ENCODE measurements at regions not wholly inside any gene's neighbourhood (a gene's known extent, or its start where the extent isn't known, plus 50 kb on each side); places are given as distances from the start of the nearest gene placed in this dataset.
"Not testable (repeated sequence)": the region's sequence is repeated elsewhere in the genome, so short reads cannot be mapped to it uniquely, and the experiment has no call there.

DNA sequence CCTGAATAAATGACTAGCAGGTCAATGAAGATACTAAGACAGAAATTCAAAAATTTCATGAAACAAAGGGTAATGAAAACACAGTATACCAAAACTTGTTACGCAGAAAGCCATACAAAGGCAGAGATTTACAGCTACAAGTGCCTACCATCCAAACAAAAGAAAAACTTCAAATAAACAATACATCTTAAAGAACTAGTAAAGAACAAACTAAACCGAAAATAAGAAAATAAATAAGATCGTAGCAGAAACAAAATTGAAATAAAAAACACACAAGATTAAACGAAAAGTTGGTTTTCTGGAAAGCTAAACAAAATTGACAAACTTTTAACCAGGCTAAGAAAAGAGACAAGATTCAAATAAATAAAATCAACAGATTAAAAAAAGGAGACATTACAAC lies 51.5 kb downstream of the VPREB1 start:
- DNase-seq (ENCODE audit: low read depth in 3 of 3, low spot score in 2 of 3) = not testable (repeated sequence)

DNA sequence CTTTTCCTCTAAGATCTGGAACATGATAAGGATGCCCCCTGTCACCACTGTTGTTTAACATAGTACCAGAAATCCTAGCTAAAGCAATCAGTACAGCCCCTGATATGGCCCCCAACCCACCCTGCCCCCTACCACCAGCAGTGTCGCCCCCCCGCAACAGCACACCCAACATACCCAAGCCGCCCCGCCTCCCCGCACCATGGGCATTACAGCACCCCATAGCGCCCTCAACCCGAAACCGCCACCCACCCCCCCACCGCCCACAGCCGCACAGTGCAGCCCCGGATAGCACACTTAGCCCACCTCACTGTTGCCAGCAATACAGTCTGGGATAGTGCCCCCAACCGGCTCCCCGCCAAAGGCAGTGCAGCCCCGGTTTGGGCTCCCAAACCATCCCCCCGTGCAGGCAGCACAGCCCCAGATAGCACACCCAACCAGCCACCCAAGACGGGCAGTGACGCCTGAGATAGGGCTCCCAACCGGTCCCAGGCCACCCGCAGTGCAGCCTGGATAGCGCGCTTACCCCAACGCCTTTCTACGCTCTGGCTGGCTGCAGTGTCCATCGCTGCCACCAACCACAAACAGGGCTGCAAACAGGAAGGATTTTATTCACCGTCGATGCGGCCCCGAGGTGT lies 52.7 kb downstream of the VPREB1 start:
- DNase-seq (ENCODE audit: low read depth in 3 of 3, low spot score in 2 of 3) = peak in 2 of 3 donors; percentile 9 to 13

DNA sequence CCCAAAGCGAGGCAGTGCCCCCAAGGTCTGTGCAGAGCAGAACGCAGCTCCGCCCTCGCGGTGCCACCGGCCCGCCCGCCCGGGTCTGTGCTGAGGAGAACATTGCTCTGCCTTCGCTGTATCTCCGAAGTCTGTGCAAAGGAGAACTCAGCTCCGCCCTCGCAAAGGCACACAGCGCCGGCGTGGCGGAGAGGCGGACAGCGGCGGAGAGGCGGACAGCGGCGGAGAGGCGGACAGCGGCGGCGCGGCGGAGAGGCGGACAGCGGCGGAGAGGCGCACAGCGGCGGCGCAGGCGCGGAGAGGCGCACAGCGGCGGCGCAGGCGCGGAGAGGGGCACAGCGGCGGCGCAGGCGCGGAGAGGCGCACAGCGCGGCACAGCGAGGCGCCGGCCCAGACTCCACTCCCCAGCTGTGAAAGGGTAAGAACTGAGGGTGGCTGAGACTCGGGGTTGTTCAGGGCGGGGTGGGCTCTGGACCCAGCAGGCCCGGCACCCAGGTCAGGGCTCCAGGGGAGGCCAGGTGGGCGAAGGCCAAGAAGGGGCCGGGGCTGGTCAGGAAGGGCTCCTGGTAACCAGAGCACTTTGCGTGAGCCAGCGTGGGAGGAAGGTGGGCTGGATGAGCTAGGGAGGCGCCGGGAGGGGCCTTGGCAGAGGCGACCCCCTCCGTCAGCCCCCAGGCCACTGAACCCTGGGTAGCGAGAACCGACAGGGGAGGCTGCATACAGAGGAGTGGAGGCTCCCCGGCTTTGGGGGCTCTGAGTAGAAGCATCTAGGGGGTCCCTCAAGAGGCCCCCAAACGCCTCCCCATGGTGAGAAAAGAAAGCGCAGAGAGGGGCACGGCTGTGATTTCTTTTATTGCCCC lies 53.4 kb downstream of the VPREB1 start:
- peak in 2 of 3 donors; percentile 27 to 39 for DNase-seq (ENCODE audit: low read depth in 3 of 3, low spot score in 2 of 3)

DNA sequence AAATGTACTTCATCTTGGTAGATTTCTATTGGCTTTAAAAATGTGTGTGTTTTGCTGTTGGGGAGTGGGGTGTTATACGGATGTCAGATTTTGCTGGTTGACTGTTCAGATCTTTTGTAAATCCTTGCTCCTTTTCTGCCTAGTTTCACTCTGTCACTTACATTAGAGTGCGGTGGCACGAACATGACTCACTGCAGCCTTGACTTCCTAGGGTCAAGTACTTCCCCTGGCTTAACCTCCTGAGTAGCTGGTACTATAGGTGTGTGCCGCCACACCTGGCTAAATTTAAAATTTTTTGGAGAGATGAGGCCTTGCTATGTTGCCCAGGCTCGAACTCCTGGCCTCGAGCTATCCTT lies 54.0 kb downstream of the VPREB1 start:
- DNase-seq (ENCODE audit: low read depth in 3 of 3, low spot score in 2 of 3) = not testable (repeated sequence)

DNA sequence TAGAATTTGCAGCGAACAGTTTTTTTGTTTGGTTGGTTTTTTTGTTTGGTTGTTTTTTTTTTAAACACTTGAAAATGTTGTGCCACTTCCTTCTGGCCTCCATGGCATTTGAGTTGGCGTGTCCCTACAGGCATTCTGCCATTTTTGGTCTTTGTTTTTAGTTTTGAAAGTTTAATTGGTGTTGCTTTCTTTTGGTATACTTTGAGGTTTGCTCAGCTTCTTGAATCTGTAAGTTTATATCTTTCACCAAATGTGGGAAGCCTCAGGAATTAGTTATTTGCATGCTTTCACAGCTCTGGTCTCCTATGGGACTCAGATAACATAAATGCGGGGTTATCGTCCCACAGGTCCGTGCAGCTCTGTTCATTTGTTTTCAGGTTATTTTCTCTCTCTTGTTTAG lies 55.9 kb downstream of the VPREB1 start:
- DNase-seq (ENCODE audit: low read depth in 3 of 3, low spot score in 2 of 3) = not testable (repeated sequence)

DNA sequence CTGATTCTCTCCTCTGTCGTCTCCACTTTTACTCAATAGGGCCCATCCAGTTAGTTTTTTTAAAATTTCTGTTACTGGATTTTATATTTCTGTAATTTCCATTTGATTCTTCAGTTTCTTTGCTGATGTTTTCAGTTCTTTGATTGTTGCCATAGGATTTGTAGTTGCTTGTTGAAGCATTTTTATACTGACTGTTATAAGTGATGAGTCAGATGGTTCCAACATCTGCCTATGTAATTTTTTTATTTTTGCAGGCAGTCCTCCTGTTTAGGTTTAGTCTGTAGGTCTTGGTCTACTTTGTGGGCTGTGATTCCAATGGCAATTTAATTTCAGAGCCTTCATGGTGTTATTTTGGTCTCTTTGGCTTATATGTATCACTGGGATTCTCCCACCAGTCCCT lies 56.4 kb downstream of the VPREB1 start:
- DNase-seq (ENCODE audit: low read depth in 3 of 3, low spot score in 2 of 3) = not testable (repeated sequence)

DNA sequence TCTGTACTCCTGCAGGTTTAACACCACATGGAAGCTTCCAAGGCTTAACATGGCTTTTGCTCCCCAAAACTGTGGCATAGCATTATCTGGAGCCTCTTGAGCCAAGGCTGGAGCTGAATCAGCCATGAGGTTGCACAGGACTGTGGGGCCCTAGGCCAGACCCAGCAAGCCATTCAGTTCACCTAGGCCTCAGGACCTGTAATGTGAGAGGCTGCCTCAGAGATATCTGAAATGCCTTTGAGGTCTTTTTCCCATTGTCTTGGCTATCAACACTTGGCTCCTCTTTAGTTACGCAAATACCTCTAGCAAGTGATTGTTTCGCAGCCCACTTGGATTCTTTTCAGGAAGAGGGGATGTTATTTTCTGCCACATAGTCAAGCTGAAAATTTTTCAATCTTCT lies 72.0 kb downstream of the VPREB1 start:
- DNase-seq (ENCODE audit: low read depth in 3 of 3, low spot score in 2 of 3) = no peak

DNA sequence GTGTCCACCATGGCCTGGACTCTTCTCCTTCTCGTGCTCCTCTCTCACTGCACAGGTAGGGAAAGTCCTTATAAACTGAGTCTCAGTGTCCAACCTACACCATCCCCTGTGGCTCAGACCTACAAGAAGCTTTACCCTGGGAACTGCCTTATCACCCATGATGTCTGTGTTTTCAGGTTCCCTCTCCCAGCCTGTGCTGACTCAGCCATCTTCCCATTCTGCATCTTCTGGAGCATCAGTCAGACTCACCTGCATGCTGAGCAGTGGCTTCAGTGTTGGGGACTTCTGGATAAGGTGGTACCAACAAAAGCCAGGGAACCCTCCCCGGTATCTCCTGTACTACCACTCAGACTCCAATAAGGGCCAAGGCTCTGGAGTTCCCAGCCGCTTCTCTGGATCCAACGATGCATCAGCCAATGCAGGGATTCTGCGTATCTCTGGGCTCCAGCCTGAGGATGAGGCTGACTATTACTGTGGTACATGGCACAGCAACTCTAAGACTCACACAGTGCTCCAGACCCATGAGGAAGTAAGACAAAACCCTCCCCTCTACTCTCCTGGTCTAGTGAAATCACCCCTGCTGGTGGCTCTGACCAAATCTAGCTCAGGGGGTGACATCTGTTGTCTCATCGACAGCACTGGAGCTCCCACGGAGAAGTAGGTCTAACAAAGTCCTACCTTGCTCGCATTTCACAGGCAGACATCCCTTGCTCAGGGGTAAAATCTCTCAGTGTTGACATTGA lies 74.3 kb downstream of the VPREB1 start:
- no peak for DNase-seq (ENCODE audit: low read depth in 3 of 3, low spot score in 2 of 3)

DNA sequence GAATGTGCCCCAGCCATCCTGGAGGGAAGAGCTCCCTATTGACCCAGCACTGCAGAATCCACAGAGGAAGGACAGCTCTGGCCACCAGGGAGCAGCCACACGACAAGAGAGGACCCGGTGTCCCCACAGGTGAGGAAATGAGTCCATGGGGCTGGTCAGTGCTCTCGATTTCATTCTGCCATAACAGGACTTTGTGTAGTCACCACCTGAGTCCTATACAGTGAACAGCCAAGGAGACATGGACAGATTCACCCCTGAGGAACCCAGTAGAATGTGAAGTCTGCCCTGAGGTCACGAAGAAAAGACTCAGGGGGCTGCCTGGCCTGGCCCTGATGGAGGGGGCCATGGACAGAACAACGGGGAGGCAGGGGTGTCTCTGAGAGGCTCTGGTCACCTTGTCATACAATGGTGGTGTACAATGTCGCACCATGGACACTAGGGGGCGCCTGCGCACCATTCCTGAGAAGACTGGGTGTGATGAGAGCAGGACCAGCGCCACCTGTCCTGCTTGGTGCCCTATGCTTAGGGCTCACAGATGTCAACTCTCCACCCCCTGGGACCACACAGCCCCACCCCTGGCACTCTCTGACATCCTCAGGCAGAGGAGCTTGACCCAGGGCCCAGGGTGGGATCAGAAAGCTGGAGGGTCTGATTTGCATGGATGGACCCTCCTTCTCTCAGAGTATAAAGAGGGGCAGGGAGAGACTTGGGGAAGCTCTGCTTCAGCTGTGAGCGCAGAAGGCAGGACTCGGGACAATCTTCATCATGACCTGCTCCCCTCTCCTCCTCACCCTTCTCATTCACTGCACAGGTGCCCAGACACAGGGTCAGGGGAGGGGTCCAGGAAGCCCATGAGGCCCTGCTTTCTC lies 77.4 kb downstream of the VPREB1 start:
- peak in 2 of 3 donors; percentile 20 to 21 for DNase-seq (ENCODE audit: low read depth in 3 of 3, low spot score in 2 of 3)

DNA sequence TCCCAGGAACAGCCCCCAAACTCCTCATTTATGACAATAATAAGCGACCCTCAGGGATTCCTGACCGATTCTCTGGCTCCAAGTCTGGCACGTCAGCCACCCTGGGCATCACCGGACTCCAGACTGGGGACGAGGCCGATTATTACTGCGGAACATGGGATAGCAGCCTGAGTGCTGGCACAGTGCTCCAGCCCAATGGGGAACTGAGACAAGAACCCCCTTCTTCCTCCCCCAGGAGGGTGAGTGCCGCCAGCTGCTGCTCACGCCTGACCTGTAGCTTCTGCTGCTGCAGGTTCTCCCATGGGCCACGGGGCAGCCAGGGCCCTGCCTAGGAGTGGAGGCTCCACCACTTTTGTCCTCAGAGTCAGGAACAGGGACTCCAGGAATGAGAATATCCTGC lies 78.2 kb downstream of the VPREB1 start:
- no peak for DNase-seq (ENCODE audit: low read depth in 3 of 3, low spot score in 2 of 3)

DNA sequence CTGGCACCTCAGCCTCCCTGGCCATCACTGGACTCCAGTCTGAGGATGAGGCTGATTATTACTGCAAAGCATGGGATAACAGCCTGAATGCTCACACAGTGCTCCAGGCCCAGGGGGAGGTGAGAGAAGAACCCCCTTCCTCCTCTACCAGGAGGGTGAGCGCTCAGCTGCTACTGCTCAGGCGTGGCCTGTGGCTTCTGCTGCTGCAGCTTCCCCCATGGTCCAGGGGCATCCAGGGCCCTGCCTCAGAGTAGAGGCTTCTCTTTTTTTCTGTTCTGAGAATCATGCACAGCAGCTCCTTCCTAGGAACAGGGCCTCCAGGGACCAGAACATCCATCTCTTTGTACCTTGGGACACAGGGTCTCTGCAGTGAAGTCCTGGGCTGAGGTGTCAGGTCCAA lies 83.1 kb downstream of the VPREB1 start:
- DNase-seq (ENCODE audit: low read depth in 3 of 3, low spot score in 2 of 3) = no peak

DNA sequence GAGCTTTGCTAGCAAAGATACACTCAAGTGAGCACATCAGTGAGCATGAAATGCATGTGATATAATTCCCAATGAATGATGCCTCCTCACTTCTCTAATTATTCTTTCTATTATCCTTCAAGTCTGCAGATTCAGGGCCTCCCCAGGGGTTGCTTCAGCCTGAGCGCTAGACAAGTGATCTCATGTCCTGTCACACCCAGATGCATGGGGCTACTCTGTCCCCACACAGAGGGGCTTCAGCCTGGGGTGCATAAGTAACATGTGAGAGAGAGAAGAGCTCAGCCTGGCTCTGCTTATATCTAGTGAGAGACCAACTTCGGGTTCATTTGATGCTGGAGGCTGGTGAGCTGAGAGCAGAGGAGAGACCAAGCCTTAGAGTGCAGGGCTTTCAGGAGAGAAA lies 85.2 kb downstream of the VPREB1 start:
- no peak for DNase-seq (ENCODE audit: low read depth in 3 of 3, low spot score in 2 of 3)

DNA sequence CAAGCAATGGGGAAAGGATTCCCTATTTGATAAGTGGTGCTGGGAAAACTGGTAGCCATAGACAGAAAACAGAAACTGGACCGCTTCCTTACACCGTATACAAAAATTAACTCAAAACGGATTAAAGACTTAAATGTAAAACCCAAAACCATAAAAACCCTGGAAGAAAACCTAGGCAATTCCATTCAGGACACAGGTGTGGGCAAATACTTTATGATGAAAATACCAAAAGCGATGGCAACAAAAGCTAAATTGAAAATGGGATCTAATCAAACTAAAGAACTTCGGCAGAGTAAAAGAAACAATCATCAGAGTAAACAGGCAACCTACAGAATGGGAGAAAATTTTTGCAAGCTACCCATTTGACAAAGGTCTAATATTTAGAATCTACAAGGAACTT lies 91.1 kb downstream of the VPREB1 start:
- DNase-seq (ENCODE audit: low read depth in 3 of 3, low spot score in 2 of 3) = not testable (repeated sequence)

DNA sequence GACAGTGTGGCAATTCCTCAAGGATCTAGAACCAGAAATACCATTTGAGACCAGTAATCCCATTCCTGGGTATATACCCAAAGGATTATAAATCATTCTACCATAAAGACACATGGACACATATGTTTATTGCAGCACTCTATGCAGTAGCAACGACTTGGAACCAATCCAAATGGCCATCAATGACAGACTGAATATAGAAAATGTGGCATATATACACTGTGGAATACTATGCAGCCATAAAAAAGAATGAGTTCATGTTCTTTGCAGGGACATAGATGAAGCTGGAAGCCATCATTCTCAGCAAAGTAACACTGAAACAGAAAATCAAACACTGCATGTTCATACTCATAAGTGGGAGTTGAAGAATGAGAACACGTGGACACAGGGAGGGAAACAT lies 91.7 kb downstream of the VPREB1 start:
- DNase-seq (ENCODE audit: low read depth in 3 of 3, low spot score in 2 of 3) = not testable (repeated sequence)

DNA sequence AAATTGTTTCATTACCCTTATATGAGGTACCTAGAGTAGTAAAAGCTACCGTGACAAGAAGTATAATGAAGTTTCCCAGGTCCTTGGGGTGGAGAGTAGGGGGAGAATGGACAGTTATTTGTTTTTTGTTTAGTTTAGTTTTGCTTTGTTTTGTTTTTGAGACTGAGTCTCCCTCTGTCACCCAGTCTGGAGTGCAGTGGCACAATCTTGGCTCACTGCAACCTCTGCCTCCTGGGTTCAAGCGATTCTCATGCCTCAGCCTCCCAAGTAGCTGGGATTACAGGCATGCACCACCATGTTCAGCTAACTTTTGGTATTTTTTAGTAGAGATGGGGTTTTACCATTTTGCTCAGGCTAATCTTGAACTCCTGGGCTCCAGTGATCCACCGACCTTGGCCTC lies 94.2 kb downstream of the VPREB1 start:
- not testable (repeated sequence) for DNase-seq (ENCODE audit: low read depth in 3 of 3, low spot score in 2 of 3)

DNA sequence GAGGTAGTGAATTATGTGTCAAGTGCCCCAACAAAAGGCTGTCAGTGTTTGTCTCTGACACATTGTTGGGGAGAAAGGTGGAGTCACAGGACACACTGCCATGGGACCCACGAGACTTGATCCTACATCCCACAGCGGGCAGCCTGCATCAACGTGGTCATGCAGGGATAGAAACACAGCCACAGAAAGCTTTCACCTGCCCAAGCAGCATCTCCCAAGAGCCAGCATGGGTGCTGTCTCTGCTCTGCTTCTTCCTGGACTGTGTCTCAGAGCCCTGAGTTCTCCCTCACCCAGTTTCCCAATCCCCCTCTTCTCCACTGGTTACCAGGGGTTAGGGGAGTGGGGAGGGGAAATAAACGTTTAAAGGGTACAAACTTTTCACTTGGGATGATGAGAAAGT lies 97.2 kb downstream of the VPREB1 start:
- no peak for DNase-seq (ENCODE audit: low read depth in 3 of 3, low spot score in 2 of 3)

DNA sequence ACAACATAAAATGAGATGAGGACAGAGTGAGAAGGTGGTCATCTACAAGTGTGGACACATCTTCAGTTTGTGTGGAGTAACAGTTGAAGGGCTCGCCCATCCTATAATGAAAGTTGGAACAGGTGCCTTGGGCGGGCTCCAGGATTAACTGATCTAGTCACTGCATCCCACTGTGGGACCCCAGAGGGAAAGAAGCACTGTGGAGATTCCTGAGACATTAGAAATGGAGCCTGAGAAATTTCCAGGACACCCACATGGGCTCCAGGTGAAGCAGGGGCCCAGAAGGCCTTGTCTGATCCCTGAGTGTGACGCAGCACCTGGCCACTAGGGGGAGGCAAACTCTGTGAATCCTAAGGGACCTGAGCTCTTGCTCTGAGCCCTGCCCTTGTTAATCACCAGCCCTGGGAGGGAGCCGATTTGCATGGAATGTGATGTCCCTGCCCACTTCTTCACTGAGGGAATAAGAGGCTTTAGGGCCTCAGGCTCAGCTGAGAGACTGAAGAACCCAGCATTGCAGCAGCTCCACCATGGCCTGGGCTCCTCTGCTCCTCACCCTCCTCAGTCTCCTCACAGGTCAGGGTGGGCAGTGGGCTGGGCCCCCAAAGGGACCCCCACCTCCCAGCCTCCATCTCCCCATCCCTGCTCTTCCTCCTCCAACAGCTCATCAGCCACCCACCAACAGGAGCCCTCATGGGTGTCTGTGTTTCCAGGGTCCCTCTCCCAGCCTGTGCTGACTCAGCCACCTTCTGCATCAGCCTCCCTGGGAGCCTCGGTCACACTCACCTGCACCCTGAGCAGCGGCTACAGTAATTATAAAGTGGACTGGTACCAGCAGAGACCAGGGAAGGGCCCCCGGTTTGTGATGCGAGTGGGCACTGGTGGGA lies 98.4 kb downstream of the VPREB1 start:
- peak; percentile 31 to 57 (median 49) for DNase-seq (ENCODE audit: low read depth in 3 of 3, low spot score in 2 of 3)

DNA sequence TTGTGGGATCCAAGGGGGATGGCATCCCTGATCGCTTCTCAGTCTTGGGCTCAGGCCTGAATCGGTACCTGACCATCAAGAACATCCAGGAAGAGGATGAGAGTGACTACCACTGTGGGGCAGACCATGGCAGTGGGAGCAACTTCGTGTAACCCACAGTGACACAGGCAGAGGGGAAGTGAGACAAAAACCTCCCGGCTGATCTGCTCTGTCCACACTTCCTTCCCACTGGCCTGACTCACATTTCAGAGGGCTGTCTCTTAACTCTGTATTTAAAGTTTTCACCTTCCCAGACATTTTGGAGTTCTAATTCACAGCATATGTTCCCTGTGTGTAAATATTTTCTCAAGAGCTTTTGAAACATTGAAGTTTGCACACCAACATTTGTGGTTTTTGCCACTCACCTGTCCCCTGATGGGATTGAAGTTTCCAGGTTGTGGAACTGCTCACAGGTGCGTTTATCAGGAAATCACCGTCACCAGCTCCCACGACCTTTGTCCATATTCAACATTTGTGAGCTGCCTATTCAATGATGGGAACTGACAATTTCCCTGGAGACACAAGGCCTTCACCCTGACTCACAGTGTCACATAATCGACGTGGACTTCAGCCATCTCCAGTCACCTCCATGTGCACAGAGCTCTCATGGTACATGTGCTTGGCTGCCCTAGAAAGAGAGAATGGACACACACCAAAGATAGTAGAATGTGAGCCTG lies 99.2 kb downstream of the VPREB1 start:
- no peak for DNase-seq (ENCODE audit: low read depth in 3 of 3, low spot score in 2 of 3)

DNA sequence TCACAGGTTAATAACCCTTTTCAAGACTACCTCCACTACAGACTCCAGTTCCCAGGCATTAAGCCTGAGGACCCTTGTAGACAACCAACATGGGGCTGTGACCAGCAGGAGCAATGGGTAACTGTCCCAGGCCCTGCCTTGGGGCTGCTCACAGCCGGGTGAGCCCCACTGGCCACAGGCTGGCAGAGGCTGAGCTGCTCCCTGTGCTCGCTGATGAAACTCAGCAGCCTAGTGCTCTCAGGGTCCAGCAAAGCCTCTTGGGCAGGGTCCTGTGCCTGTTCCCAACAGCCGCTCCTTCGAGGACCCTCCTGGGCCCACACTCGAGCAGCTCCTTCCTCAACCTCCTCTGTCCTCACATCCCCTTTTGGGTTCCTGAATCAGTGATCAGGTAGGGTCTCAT lies 99.8 kb downstream of the VPREB1 start:
- DNase-seq (ENCODE audit: low read depth in 3 of 3, low spot score in 2 of 3) = no peak
